GM13977 (cell line): ENCODE measurements at regions not wholly inside any gene's neighbourhood (a gene's known extent, or its start where the extent isn't known, plus 50 kb on each side); places are given as distances from the start of the nearest gene placed in this dataset.

ENCODE experiments used
- DNase-seq: peaks from one replicate; pipeline ENCODE4 v3.0.0; 2012; ENCODE audit warnings: low spot score
- in situ Hi-C: fragments of 300-500 bp; cut with MboI; formaldehyde crosslinking; loops from one replicate; pipeline ENCODE4 v1.12.0; 2022; ENCODE audit warnings: low sequenced_read_pairs, low pct_unique_long_range_greater_than_20kb, mixed read lengths, inconsistent platforms; ENCODE audit not compliant: unreplicated experiment
- TF ChIP-seq, protein P1 (sequence below): IDR thresholded peaks from 2 replicates; pipeline ENCODE4 v1.5.1; 2012; ENCODE audit warnings: mild to moderate bottlenecking, control low read depth; ENCODE audit not compliant: insufficient read depth; ENCODE audit errors: extremely low read depth, missing control alignments

GRCh38 chr3:106710596-106710995 lies 666.6 kb upstream of the CCDC54 start:
- in situ Hi-C loops, result no loop called here

GRCh38 chr3:106711650-106712049 lies 665.6 kb upstream of the CCDC54 start:
- in situ Hi-C loops, result no loop called here
- TF ChIP-seq, protein P1, sequence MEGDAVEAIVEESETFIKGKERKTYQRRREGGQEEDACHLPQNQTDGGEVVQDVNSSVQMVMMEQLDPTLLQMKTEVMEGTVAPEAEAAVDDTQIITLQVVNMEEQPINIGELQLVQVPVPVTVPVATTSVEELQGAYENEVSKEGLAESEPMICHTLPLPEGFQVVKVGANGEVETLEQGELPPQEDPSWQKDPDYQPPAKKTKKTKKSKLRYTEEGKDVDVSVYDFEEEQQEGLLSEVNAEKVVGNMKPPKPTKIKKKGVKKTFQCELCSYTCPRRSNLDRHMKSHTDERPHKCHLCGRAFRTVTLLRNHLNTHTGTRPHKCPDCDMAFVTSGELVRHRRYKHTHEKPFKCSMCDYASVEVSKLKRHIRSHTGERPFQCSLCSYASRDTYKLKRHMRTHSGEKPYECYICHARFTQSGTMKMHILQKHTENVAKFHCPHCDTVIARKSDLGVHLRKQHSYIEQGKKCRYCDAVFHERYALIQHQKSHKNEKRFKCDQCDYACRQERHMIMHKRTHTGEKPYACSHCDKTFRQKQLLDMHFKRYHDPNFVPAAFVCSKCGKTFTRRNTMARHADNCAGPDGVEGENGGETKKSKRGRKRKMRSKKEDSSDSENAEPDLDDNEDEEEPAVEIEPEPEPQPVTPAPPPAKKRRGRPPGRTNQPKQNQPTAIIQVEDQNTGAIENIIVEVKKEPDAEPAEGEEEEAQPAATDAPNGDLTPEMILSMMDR, result no peak

More at GRCh38 chr3:106710596-106710995, 666.6 kb upstream of the CCDC54 start:
- TF ChIP-seq, protein P1, result no peak
- no peak for DNase-seq

DNA sequence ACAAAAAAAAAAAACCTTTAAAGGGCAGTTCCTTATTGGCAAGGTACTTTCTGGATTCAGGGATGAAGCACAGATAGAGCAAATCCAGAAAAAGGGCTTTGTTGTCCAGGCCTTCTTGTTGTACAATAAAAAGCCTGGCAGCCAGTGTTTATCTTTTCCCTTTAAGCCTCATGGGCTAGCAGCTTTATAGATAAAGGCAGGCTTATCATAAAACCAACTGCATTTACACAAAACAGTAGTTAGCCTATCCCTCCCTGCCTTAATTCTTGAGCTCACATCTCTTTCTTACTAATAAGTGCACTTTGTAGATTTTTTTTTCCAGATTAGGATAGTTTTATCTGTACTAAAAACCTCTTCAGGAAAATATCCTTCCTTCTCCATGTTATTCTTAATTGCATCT lies 662.8 kb upstream of the CCDC54 start:
- in situ Hi-C loops, result no loop called here
- TF ChIP-seq, protein P1, result no peak
- DNase-seq, result no peak

More at GRCh38 chr3:106711650-106712049, 665.6 kb upstream of the CCDC54 start:
- no peak for DNase-seq

GRCh38 chr3:106715286-106715685 lies 662.0 kb upstream of the CCDC54 start:
- in situ Hi-C loops, result no loop called here
- TF ChIP-seq, protein P1, result no peak
- DNase-seq, result no peak

GRCh38 chr3:106717178-106717780 lies 660.0 kb upstream of the CCDC54 start:
- in situ Hi-C loops, result no loop called here
- no peak for DNase-seq
- TF ChIP-seq, protein P1, result no peak

DNA sequence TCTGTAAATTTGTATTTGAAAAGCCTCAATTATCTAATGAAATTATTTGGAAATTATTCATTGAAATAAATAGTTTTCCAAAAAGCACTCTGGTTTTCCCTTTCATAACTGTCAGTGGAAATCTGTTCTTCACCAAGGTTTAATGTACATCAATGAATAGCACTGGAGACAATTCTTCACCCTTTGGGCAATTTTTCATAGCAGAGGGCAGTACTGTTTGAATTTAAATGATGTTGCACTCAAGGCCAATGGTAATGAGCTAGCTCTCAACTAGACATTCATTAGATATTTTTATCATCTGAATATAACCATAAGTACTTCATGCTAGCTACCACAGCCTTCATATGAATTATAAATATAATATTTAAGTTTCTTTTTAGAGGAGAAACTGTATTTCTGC lies 658.2 kb upstream of the CCDC54 start:
- in situ Hi-C loops, result no loop called here
- no peak for DNase-seq
- TF ChIP-seq, protein P1, result no peak
